Immature natural killer cell (primary cell): ENCODE measurements at regions not wholly inside any gene's neighbourhood (a gene's known extent, or its start where the extent isn't known, plus 50 kb on each side); places are given as distances from the start of the nearest gene placed in this dataset.

Experiments
- DNase-seq, 3 donors: peaks; one replicate each; pipeline ENCODE4 v3.0.0; 2022; ENCODE audit warnings: mixed read lengths in 1 of 3
- H3K27ac Mint-ChIP-seq, 6 donors: one replicate each; pipeline ENCODE4 v1.8.0; 2020; ENCODE audit warnings: mixed read lengths in 6 of 6, mild to moderate bottlenecking in 5 of 6, inconsistent platforms in 4 of 6, moderate library complexity in 3 of 6
- H3K27me3 Mint-ChIP-seq, 3 donors: one replicate each; pipeline ENCODE4 v1.8.0; 2020 to 2021; ENCODE audit warnings: low read depth in 3 of 3, mild to moderate bottlenecking in 3 of 3, mixed read lengths in 3 of 3, moderate library complexity in 3 of 3, inconsistent platforms in 1 of 3
- H3K36me3 Mint-ChIP-seq, 3 donors: one replicate each; pipeline ENCODE4 v1.8.0; 2020; ENCODE audit warnings: mixed read lengths in 3 of 3, inconsistent platforms in 2 of 3, mild to moderate bottlenecking in 2 of 3
- H3K4me1 Mint-ChIP-seq, 2 donors: one replicate each; pipeline ENCODE4 v1.8.0; 2020; ENCODE audit warnings: inconsistent platforms in 2 of 2, mild to moderate bottlenecking in 2 of 2, mixed read lengths in 2 of 2, moderate library complexity in 1 of 2
- H3K4me3 Mint-ChIP-seq, 5 donors: one replicate each; pipeline ENCODE4 v1.8.0; 2020; ENCODE audit warnings: mild to moderate bottlenecking in 5 of 5, mixed read lengths in 5 of 5, inconsistent platforms in 3 of 5, moderate library complexity in 3 of 5
- H3K9me3 Mint-ChIP-seq, 6 donors: one replicate each; pipeline ENCODE4 v1.8.0; 2020; ENCODE audit warnings: mild to moderate bottlenecking in 6 of 6, mixed read lengths in 6 of 6, inconsistent platforms in 4 of 6, moderate library complexity in 3 of 6

- H3K27ac Mint-ChIP-seq, result no peak overlapping the region
- DNase-seq, result no peak
- no peak overlapping the region for H3K4me3 Mint-ChIP-seq
- no peaks in the 10 kb centered on the region for H3K27me3 Mint-ChIP-seq
- H3K9me3 Mint-ChIP-seq, result peaks cover 0 to 31% (median 20%) of the 10 kb centered on the region in 6 donors
- H3K36me3 Mint-ChIP-seq, result no peaks in the 10 kb centered on the region
- no peaks in the 10 kb centered on the region for H3K4me1 Mint-ChIP-seq
These were observed 519.3 kb upstream of the CADM2 start for GRCh38 chr3:84439476-84439875.

- H3K4me1 Mint-ChIP-seq, result no peaks in the 10 kb centered on the region
- H3K4me3 Mint-ChIP-seq, result no peak overlapping the region
- no peaks in the 10 kb centered on the region for H3K36me3 Mint-ChIP-seq
- peaks cover 0 to 34% (median 15%) of the 10 kb centered on the region in 6 donors for H3K9me3 Mint-ChIP-seq
- H3K27ac Mint-ChIP-seq, result no peak overlapping the region
- DNase-seq, result no peak
- no peaks in the 10 kb centered on the region for H3K27me3 Mint-ChIP-seq
These were observed 518.5 kb upstream of the CADM2 start for GRCh38 chr3:84440291-84440690.

- H3K9me3 Mint-ChIP-seq, result peaks cover 0 to 45% (median 18%) of the 10 kb centered on the region in 6 donors
- DNase-seq, result no peak
- H3K27ac Mint-ChIP-seq, result no peak overlapping the region
- no peaks in the 10 kb centered on the region for H3K27me3 Mint-ChIP-seq
- no peaks in the 10 kb centered on the region for H3K36me3 Mint-ChIP-seq
- no peak overlapping the region for H3K4me3 Mint-ChIP-seq
- H3K4me1 Mint-ChIP-seq, result no peaks in the 10 kb centered on the region
These were observed 516.3 kb upstream of the CADM2 start for GRCh38 chr3:84442533-84442932.

- no peak overlapping the region for H3K27ac Mint-ChIP-seq
- H3K4me3 Mint-ChIP-seq, result no peak overlapping the region
- H3K9me3 Mint-ChIP-seq, result peaks cover 2 to 49% (median 20%) of the 10 kb centered on the region in 6 donors
- DNase-seq, result no peak
- H3K4me1 Mint-ChIP-seq, result no peaks in the 10 kb centered on the region
- H3K36me3 Mint-ChIP-seq, result no peaks in the 10 kb centered on the region
- no peaks in the 10 kb centered on the region for H3K27me3 Mint-ChIP-seq
These were observed 513.9 kb upstream of the CADM2 start for GRCh38 chr3:84444726-84445521.

GRCh38 chr3:84487296-84487695 is 471.5 kb upstream of the CADM2 start:
- Mint-ChIP-seq H3K27ac (no peak overlapping the region), H3K36me3 (no peaks in the 10 kb centered on the region)

GRCh38 chr3:84504761-84505160 is 454.0 kb upstream of the CADM2 start:
- Mint-ChIP-seq H3K36me3 (peaks cover 0 to 6% (median 0%) of the 10 kb centered on the region in 3 donors), H3K27ac (no peak overlapping the region), H3K27me3 (no peaks in the 10 kb centered on the region), H3K4me1 (no peaks in the 10 kb centered on the region), H3K9me3 (peaks cover 0 to 21% (median 15%) of the 10 kb centered on the region in 6 donors), H3K4me3 (no peak overlapping the region)
- DNase-seq, result no peak

More at GRCh38 chr3:84487296-84487695, 471.5 kb upstream of the CADM2 start:
- Mint-ChIP-seq H3K9me3 (peaks cover 13 to 58% (median 34%) of the 10 kb centered on the region in 6 donors), H3K4me3 (no peak overlapping the region), H3K27me3 (peaks cover 0 to 2% (median 0%) of the 10 kb centered on the region in 3 donors), H3K4me1 (no peaks in the 10 kb centered on the region)
- DNase-seq, result no peak

- Mint-ChIP-seq H3K4me3 (no peak overlapping the region), H3K4me1 (no peaks in the 10 kb centered on the region), H3K36me3 (peaks cover 0 to 6% (median 0%) of the 10 kb centered on the region in 3 donors), H3K9me3 (peaks cover 8 to 37% (median 19%) of the 10 kb centered on the region in 6 donors), H3K27me3 (no peaks in the 10 kb centered on the region), H3K27ac (no peak overlapping the region)
- no peak for DNase-seq
These were observed 448.8 kb upstream of the CADM2 start for GRCh38 chr3:84510007-84510406.

GRCh38 chr3:84522893-84523292 is 435.9 kb upstream of the CADM2 start:
- H3K27ac Mint-ChIP-seq, result no peak overlapping the region
- H3K9me3 Mint-ChIP-seq, result peaks cover 0 to 37% (median 25%) of the 10 kb centered on the region in 6 donors
- peaks cover 3 to 4% (median 3%) of the 10 kb centered on the region in 3 donors for H3K36me3 Mint-ChIP-seq
- no peak overlapping the region for H3K4me3 Mint-ChIP-seq
- H3K27me3 Mint-ChIP-seq, result peaks cover 0 to 3% (median 1%) of the 10 kb centered on the region in 3 donors
- no peaks in the 10 kb centered on the region for H3K4me1 Mint-ChIP-seq
- DNase-seq, result no peak

- Mint-ChIP-seq H3K9me3 (peaks cover 16 to 56% (median 38%) of the 10 kb centered on the region in 6 donors), H3K27ac (no peak overlapping the region), H3K4me1 (no peaks in the 10 kb centered on the region), H3K4me3 (no peak overlapping the region), H3K27me3 (no peaks in the 10 kb centered on the region), H3K36me3 (peaks cover 0 to 4% (median 0%) of the 10 kb centered on the region in 3 donors)
- no peak for DNase-seq
These were observed 421.9 kb upstream of the CADM2 start for GRCh38 chr3:84536916-84537315.

GRCh38 chr3:84538597-84538996 is 420.2 kb upstream of the CADM2 start:
- no peaks in the 10 kb centered on the region for H3K4me1 Mint-ChIP-seq
- no peak overlapping the region for H3K4me3 Mint-ChIP-seq
- no peak overlapping the region for H3K27ac Mint-ChIP-seq
- H3K36me3 Mint-ChIP-seq, result peaks cover 0 to 4% (median 0%) of the 10 kb centered on the region in 3 donors
- no peaks in the 10 kb centered on the region for H3K27me3 Mint-ChIP-seq
- no peak for DNase-seq
- H3K9me3 Mint-ChIP-seq, result peaks cover 9 to 52% (median 33%) of the 10 kb centered on the region in 6 donors

- DNase-seq, result no peak
- Mint-ChIP-seq H3K27ac (no peak overlapping the region), H3K36me3 (no peaks in the 10 kb centered on the region), H3K27me3 (peaks cover 0 to 2% (median 0%) of the 10 kb centered on the region in 3 donors), H3K4me1 (no peaks in the 10 kb centered on the region), H3K4me3 (no peak overlapping the region), H3K9me3 (peaks cover 2 to 41% (median 18%) of the 10 kb centered on the region in 6 donors)
These were observed 411.6 kb upstream of the CADM2 start for GRCh38 chr3:84547207-84547606.

GRCh38 chr3:84547971-84548970 is 410.5 kb upstream of the CADM2 start:
- Mint-ChIP-seq H3K4me3 (no peak overlapping the region), H3K4me1 (no peaks in the 10 kb centered on the region), H3K27ac (no peak overlapping the region), H3K27me3 (peaks cover 0 to 2% (median 0%) of the 10 kb centered on the region in 3 donors), H3K9me3 (peaks cover 2 to 37% (median 20%) of the 10 kb centered on the region in 6 donors), H3K36me3 (no peaks in the 10 kb centered on the region)
- no peak for DNase-seq

GRCh38 chr3:84555629-84556028 is 403.2 kb upstream of the CADM2 start:
- Mint-ChIP-seq H3K27me3 (no peaks in the 10 kb centered on the region), H3K27ac (no peak overlapping the region)

GRCh38 chr3:84566256-84566655 is 392.5 kb upstream of the CADM2 start:
- Mint-ChIP-seq H3K27me3 (peaks cover 0 to 1% (median 0%) of the 10 kb centered on the region in 3 donors), H3K4me1 (no peaks in the 10 kb centered on the region), H3K27ac (no peak overlapping the region), H3K36me3 (no peaks in the 10 kb centered on the region), H3K9me3 (peaks cover 8 to 33% (median 14%) of the 10 kb centered on the region in 6 donors), H3K4me3 (no peak overlapping the region)
- no peak for DNase-seq

More at GRCh38 chr3:84555629-84556028, 403.2 kb upstream of the CADM2 start:
- Mint-ChIP-seq H3K4me1 (no peaks in the 10 kb centered on the region), H3K36me3 (no peaks in the 10 kb centered on the region), H3K9me3 (peaks cover 5 to 23% (median 15%) of the 10 kb centered on the region in 6 donors), H3K4me3 (no peak overlapping the region)
- no peak for DNase-seq
